Stimulated activated naive CD8-positive, alpha-beta T cell treated with anti-CD3 and anti-CD28 coated beads, Interleukin-15, amount 100 ng/mL, for 72 hours (primary cell): ENCODE measurements at regions not wholly inside any gene's neighbourhood (a gene's known extent, or its start where the extent isn't known, plus 50 kb on each side); places are given as distances from the start of the nearest gene placed in this dataset.

ENCODE experiments used
- ATAC-seq: fragments of 150-1000 bp; cut with Tn5 transposase; 2 replicates; pipeline ENCODE4 v1.10.0; 2021; ENCODE audit warnings: mild to moderate bottlenecking, moderate library complexity
- DNase-seq, 2 donors: peaks; one replicate each; pipeline ENCODE4 v3.0.0; 2021 to 2022
- H3K27ac Mint-ChIP-seq, 2 donors: one replicate each; pipeline ENCODE4 v1.8.0; 2022; ENCODE audit warnings: mild to moderate bottlenecking in 2 of 2, mixed read lengths in 2 of 2, moderate library complexity in 2 of 2
- H3K27me3 Mint-ChIP-seq: one replicate; pipeline ENCODE4 v1.8.0; 2022; ENCODE audit warnings: mixed read lengths
- H3K4me1 Mint-ChIP-seq: one replicate; pipeline ENCODE4 v1.8.0; 2022; ENCODE audit warnings: mild to moderate bottlenecking, mixed read lengths
- H3K4me3 Mint-ChIP-seq, 2 donors: one replicate each; pipeline ENCODE4 v1.8.0; 2022; ENCODE audit warnings: mild to moderate bottlenecking in 2 of 2, mixed read lengths in 2 of 2, moderate library complexity in 1 of 2
- H3K9me3 Mint-ChIP-seq, 2 donors: one replicate each; pipeline ENCODE4 v1.8.0; 2022; ENCODE audit warnings: mixed read lengths in 2 of 2

DNA sequence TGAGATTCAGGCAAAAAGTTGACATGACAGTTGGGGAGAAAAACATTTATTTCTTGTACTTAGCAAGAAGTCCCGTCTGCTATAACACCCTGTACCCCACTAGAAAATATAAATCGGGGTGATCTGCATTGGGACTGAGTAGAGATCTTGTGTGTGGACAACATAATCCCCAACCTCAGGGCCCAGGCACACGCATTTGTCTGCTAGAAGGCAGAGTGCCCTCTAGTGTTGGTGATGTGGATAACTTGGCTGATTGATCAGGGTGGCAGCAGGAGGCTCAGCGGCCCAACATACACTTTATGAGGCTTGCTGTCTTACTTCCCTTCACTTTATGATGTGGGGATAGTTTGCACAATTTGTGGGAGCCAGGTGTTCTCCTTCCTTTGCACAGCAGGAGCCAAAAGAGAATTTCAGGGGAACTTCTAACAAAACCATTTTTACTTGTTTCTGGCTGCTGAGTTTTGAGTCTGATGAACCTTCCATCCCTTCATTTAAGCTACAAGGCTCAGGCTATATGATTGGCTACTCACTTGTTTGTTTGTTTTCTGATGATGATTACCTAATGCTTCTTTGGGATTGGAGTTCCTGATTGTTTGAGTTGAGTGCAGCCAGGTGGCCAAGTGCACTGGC is 263.2 kb downstream of the DMAC1 start:
- no peak overlapping the region for H3K4me3 Mint-ChIP-seq
- peaks cover 11% of the 10 kb centered on the region for H3K27me3 Mint-ChIP-seq
- H3K27ac Mint-ChIP-seq, result no peak overlapping the region
- H3K9me3 Mint-ChIP-seq, result no peaks in the 10 kb centered on the region
- peak; percentile 45 to 46 for DNase-seq
- H3K4me1 Mint-ChIP-seq, result peaks cover 37% of the 10 kb centered on the region
- ATAC-seq, result peak; percentile 54

DNA sequence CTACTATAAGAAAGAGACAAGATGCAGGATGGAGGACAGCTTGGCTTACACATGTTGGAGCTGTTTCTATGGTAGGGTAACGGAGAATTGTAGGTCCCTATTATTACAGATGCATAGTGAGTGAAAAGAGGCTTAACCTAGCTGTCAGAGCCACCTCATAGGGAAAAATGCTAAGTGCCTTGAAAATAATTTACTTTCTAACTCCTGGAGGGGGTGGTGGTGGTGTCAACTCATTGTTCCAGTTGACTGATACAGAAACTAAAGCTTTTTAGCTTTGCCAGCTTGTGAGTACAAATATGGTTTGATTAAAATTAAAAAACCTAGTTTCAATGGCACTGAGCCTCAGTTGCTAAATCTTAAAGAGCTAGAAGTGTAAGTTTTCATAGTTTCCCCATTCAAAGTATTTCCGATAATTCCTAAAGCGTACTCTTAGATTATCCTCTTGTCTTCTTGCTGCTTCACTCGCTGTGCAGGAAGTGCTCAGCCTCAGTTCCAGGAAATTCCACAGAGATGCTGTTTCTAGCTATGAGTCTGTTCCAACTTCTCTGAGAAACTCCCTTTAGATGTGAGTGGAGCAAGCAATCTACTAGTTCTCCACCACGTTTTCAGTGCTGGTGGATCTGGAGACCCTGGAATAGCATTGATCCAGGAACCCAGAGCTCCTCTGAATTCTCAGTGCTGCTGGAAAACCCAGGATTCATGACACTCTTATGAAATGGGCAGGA is 265.2 kb downstream of the DMAC1 start:
- DNase-seq (peak; percentile 12 to 25), ATAC-seq (peak; percentile 77)
- H3K4me1 Mint-ChIP-seq, result peaks cover 37% of the 10 kb centered on the region
- peaks cover 0 to 5% of the 10 kb centered on the region in 2 donors for H3K9me3 Mint-ChIP-seq
- peak overlapping the region; percentile 41 to 53 for H3K4me3 Mint-ChIP-seq
- peaks cover 20% of the 10 kb centered on the region for H3K27me3 Mint-ChIP-seq
- peak overlapping the region; percentile 51 to 91 for H3K27ac Mint-ChIP-seq

DNA sequence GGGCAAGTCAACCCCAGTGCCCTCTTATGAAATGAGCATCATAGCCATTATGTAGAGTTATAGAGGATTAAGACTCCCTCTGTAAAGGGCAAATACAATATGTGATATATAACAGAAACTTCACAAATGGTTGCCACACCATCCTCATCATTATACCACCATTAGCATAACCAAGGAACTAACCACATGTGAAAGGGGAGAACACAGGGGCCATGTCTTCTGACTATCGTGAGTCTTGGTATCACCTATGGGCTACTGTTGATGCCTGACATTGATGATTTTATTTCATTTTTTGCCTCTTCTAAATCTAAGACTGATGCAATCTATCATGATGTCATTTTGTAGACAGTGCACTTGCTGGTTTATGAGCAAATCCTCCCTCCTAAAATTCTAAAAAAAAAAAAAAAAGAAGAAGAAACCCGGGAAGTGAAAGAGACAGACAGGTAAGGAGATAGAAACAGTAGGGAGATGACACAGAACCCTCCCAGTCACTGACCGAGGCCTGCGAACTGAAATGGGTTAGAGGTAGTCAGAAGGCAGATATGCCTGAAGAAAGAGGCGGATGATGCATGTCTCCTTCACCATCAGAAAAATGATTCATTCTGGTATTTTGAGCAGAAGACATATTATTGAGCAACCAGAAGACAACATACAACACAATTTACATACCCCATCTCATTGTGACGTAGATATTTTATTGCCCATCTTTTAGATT is 266.0 kb downstream of the DMAC1 start:
- Mint-ChIP-seq H3K4me1 (peaks cover 34% of the 10 kb centered on the region), H3K4me3 (peak overlapping the region; percentile 41 to 53)
- peak; percentile 78 for ATAC-seq

DNA sequence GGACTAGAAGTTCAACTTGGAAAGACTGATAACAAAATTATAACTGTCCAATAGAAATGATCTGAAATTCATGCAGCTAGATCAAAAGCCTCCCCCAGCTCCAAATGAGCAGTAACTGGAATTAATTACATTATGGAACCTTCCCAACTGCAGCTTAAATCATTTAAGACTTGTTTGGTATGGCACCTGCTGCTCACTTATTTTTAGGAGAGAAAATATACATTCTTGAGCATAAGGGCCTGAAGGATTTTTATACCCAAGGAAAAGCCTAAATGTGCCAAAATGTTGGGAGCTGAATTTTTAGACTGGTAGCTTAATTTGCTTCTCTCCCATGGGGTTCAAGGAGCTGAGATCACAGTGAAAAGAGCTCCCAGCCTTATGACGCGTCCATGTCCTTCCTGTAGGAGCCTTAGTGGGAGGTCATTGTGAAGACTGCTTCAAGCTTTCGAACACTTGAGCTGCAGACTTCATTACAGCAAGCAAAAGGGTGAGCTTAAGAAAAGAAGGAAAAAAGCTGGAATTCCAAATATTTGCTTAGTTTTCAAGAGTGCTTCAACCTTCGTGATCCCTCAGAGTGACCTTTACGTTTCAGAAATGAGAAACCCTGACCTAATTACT is 276.0 kb downstream of the DMAC1 start:
- ATAC-seq, result no peak
- Mint-ChIP-seq H3K4me3 (no peak overlapping the region), H3K27ac (no peak overlapping the region), H3K4me1 (no peaks in the 10 kb centered on the region), H3K27me3 (peaks cover 29% of the 10 kb centered on the region), H3K9me3 (no peaks in the 10 kb centered on the region)
- DNase-seq, result no peak

More for the DNA sequence above, 266.0 kb downstream of the DMAC1 start:
- DNase-seq, result peak; percentile 16 to 41
- Mint-ChIP-seq H3K27me3 (peaks cover 24% of the 10 kb centered on the region), H3K9me3 (peaks cover 0 to 5% of the 10 kb centered on the region in 2 donors), H3K27ac (peak overlapping the region; percentile 51 to 91)

DNA sequence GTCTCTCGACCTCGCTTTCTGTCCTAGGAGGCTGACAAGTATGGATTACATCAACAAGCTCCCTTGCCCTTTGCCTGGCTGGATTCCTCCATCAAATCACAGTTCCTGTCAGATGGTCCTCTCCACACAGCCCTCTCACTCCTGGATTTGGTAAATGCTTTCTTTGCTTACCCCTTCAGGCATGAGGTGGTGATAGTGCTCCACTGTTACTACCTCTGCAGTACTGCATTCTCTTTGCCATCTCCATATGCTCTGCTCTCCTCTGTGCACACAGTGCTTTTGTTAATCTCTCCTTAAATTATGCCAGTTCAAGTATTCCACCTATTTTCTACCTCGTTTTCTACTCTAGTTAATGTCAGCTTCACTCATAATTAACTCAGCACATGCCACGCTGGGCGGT is 279.2 kb downstream of the DMAC1 start:
- H3K27me3 Mint-ChIP-seq, result peaks cover 29% of the 10 kb centered on the region
- no peak for ATAC-seq
- no peak for DNase-seq
- H3K4me1 Mint-ChIP-seq, result no peaks in the 10 kb centered on the region
- H3K27ac Mint-ChIP-seq, result no peak overlapping the region
- no peak overlapping the region for H3K4me3 Mint-ChIP-seq
- no peaks in the 10 kb centered on the region for H3K9me3 Mint-ChIP-seq

DNA sequence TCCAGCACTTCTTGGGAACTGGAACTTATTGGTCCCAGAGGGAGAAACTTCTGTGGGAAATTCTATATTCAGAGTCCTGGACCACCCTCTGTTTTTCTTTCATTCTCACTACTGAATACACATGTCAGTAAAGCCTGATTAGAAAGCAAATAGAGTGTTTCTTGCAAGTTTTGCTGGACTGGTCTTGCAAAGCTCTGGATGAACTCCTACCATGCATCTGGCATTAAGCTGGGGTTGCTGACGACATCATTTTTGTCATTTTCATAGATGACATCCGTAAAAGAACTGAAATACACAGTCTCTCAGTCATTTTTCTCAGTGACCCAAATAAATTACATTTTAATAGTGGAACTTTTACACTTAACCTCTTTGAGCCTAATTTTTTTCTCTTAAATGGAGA is 283.2 kb downstream of the DMAC1 start:
- no peaks in the 10 kb centered on the region for H3K4me1 Mint-ChIP-seq
- ATAC-seq (no peak), DNase-seq (no peak)
- no peak overlapping the region for H3K4me3 Mint-ChIP-seq
- no peak overlapping the region for H3K27ac Mint-ChIP-seq
- peaks cover 19% of the 10 kb centered on the region for H3K27me3 Mint-ChIP-seq
- no peaks in the 10 kb centered on the region for H3K9me3 Mint-ChIP-seq

DNA sequence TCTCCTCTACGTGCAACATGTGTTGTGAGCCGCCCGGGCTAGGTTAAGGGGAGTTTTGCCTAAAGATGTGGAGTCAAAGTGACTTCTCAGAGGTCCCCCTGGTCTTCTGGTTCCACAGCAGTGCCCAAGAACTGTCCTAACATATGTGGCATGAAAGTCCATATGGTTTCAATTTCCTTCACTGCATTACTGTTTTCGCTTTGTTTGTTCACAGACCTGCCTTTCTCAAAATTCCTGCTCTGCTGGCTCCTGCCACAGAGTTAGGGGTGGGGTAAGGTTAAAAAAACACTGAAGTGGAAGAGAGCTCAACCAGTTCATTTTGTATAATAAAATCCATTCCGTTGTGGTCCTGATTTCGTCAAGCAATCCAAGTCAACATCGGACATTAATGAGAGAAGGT is 289.4 kb downstream of the DMAC1 start:
- DNase-seq (no peak), ATAC-seq (no peak)
- Mint-ChIP-seq H3K27me3 (peaks cover 15% of the 10 kb centered on the region), H3K27ac (no peak overlapping the region), H3K9me3 (no peaks in the 10 kb centered on the region), H3K4me1 (no peaks in the 10 kb centered on the region), H3K4me3 (no peak overlapping the region)

DNA sequence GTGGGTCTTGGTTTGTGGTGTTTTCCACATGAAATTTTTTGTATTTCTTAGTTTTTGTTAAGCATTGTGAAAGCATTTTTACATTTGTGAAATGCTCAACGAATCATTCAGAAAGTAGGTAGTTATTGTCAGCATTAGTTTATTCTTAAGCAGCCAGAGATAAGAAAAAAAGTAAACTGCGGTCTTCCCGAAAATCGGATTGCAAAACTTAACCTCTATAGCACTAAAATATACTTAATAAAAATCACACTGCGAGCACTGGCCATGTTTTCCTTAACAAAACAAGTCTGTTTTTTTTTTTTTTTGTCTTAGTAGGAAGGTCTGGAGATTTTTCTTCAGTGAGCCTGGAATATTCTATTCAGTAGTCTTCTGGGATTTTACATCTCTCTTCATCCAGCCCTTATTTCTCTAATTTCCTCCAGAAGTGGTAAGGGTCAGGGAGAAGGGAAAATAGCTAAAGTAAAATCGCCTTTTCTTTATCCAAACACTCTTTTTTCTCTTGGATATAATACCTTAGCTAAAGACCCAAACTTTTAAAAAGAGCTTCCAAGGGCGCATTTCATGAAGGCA is 289.9 kb downstream of the DMAC1 start:
- H3K27ac Mint-ChIP-seq, result no peak overlapping the region
- DNase-seq, result no peak
- H3K27me3 Mint-ChIP-seq, result peaks cover 20% of the 10 kb centered on the region
- no peaks in the 10 kb centered on the region for H3K4me1 Mint-ChIP-seq
- no peak overlapping the region for H3K4me3 Mint-ChIP-seq
- no peaks in the 10 kb centered on the region for H3K9me3 Mint-ChIP-seq
- ATAC-seq, result no peak

DNA sequence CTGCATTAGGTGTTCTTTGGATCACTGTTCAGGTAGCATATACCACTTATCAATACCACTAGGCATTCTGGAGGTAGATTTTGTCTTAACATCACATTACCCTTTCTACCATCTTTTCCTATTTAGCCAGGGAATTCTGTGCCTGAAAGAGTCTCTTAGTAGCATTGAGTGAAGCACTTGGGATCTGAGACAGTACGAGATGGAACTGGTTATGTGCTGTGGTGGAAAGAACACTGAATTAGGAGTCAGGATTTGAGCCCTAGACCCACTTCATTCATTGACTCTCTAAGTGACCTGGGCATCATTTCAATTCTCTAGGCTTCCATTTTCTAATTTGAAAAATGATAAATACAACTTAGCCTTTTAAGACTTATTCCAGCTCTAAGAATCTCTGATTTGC is 291.1 kb downstream of the DMAC1 start:
- DNase-seq (no peak), ATAC-seq (no peak)
- peaks cover 0 to 9% of the 10 kb centered on the region in 2 donors for H3K9me3 Mint-ChIP-seq

DNA sequence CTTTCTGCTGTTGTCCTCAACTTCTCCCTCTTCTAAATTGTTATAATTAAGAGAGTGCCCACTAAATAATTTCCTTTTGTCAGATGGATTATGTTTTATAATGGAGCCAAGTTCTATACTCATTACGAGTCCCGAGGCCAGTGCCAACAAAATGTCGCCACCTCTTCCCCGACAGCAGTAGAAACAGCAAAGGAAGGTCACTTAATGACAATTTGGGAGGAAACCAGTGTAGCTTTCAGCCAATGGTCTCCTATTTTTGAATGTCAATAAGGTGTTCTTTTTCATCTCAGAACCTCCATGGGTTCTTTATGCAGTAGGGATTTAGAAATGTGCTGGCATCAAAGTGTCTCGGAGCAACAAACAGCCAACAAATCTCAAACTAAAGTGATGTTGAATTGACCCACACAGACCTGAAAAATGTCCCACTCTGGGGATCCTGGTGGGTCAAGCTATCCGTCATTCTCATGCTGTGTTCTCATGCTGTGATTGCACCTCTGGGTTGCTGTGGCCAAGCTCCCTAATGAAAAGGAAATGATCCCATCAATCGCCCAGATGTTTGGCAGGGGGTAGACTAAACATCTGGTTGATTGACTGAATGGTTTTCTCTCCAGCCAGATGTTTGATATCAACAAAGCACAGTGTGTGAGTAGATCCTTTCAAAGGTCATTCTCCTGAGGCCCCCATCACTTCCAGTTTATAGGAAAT is 291.9 kb downstream of the DMAC1 start:
- no peak overlapping the region for H3K4me3 Mint-ChIP-seq
- ATAC-seq (no peak), DNase-seq (no peak)
- peaks cover 26% of the 10 kb centered on the region for H3K27me3 Mint-ChIP-seq
- H3K27ac Mint-ChIP-seq, result no peak overlapping the region
- H3K9me3 Mint-ChIP-seq, result peaks cover 0 to 9% of the 10 kb centered on the region in 2 donors
- H3K4me1 Mint-ChIP-seq, result no peaks in the 10 kb centered on the region

More for the DNA sequence above, 291.1 kb downstream of the DMAC1 start:
- Mint-ChIP-seq H3K4me1 (no peaks in the 10 kb centered on the region), H3K27ac (no peak overlapping the region), H3K27me3 (peaks cover 25% of the 10 kb centered on the region), H3K4me3 (no peak overlapping the region)

DNA sequence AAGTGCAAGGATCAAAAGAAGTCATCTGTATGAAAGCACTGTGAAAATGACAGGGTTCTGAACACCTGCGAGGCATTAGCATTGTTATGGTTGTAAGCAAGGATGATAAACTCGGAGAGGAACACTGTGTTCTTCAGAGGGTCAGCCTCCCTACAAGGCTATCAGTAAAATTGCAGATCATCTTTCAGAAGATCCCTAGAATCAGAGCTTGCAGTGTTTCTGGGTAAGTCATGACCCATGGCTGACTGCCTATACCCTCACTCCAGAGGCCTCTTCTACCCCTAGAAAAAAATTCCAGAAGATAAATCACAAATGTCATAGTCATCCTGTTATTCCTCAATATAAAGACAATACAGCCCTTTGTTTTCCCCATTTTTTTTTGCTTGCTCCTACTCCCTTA is 292.6 kb downstream of the DMAC1 start:
- DNase-seq (no peak), ATAC-seq (no peak)
- Mint-ChIP-seq H3K4me1 (no peaks in the 10 kb centered on the region), H3K27me3 (peaks cover 26% of the 10 kb centered on the region), H3K9me3 (peaks cover 0 to 9% of the 10 kb centered on the region in 2 donors), H3K4me3 (no peak overlapping the region), H3K27ac (no peak overlapping the region)

DNA sequence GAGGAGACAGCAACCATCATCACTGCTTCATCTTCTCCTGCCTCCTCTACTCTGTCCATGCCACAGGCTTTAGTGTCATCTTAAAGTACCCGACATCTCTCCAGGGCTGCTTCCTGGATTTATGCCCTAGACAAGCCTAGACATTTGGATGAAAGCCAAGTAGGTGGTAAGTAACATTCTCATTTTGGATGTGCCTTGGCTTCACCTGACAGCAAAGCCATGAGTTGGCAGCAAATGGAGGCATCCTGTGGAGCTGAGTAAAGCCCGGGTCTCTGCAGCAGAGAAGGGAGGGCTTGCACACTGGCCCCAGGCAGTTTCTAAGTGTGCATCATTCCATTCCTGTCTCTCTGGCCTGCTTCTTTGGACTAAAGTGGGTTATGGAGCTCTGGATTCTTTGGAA is 299.1 kb downstream of the DMAC1 start:
- Mint-ChIP-seq H3K9me3 (peaks cover 0 to 9% of the 10 kb centered on the region in 2 donors), H3K27me3 (peaks cover 28% of the 10 kb centered on the region), H3K4me3 (no peak overlapping the region), H3K27ac (no peak overlapping the region), H3K4me1 (no peaks in the 10 kb centered on the region)
- DNase-seq, result no peak
- no peak for ATAC-seq

DNA sequence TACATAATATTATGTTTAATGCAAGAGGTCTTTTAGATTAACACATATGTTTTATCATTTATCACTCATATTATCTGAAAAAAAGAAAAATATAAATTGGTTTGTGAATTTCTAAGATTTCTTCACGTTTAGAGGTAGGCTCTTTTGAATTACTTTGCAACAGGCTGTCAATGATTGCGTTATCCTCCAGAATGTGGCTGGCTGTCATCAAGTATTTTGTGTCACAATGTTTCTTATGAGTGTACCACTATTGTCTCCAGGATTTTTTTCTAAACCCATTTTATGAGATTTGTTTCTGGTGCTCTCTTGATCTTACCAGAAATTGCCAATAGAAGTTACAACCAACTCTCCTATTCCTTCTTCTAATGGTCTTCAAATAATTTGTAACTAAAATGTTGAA is 307.9 kb downstream of the DMAC1 start:
- DNase-seq (no peak), ATAC-seq (no peak)
- H3K4me3 Mint-ChIP-seq, result no peak overlapping the region
- no peaks in the 10 kb centered on the region for H3K27me3 Mint-ChIP-seq
- no peak overlapping the region for H3K27ac Mint-ChIP-seq
- no peaks in the 10 kb centered on the region for H3K4me1 Mint-ChIP-seq
- no peaks in the 10 kb centered on the region for H3K9me3 Mint-ChIP-seq

DNA sequence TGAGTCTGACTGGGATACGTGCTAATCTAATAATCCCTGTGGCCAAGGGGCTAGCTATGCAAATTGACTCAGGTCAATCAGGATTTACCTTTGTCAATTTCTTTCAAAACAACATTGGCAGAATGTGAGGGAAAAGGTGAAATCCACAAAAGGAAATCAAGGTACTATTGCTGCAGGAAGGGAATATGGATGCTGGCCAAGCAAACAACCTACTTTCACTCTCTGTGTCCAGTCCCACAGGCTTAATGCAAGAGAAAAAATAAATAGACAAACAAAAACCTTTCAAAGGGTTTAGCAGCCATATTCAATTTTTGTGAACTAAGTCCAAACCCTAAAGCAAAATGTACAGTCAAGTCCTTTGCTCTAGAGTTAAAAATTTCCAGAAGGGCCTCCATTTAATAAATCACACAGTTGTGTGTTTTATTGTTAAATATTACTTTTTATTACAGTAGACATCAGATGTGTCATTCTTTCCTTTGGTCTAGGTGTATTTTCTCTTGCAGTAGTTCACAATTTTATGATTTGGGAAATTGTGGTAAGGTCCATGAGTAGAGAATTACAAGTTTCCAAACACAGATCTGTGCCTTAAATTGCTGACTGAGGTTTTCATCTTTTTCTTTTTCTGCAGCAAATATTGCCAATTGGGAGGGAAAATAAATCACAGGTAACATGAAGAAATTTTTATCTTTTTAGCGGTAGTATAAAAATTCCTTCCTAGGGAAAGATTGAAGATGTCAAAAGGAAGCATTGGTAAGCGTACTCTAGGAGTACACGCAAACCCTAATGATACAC is 309.1 kb downstream of the DMAC1 start:
- no peaks in the 10 kb centered on the region for H3K27me3 Mint-ChIP-seq
- ATAC-seq, result no peak
- no peaks in the 10 kb centered on the region for H3K9me3 Mint-ChIP-seq
- no peak for DNase-seq
- H3K4me1 Mint-ChIP-seq, result no peaks in the 10 kb centered on the region
- no peak overlapping the region for H3K4me3 Mint-ChIP-seq
- no peak overlapping the region for H3K27ac Mint-ChIP-seq
